ENCODE measurements at regions not wholly inside any gene's neighbourhood (a gene's known extent, or its start where the extent isn't known, plus 50 kb on each side); places are given as distances from the start of the nearest gene placed in this dataset.
"Not testable (repeated sequence)": the region's sequence is repeated elsewhere in the genome, so short reads cannot be mapped to it uniquely, and the experiment has no call there.

DNA sequence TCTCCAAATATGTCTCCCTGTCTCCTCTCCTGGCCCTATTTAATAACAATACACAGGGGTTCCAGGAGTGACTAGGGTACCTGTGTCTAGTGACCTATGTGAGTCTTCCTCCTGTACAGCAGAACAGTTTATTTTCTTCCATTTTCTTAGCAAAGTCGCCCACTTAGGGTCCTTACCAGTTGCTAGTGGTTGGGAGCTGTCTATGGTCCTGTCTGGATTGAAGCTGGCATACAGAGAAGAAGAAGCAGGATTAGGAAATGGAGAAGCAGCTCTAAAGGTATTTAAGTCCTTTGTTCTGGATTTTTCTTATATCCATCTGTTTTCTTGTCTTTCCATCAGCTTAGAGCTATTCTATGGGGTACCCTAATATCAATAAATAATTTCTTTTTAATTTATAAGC is 587.1 kb upstream of the CPEB2 start:
- Histone ChIP-seq H3K27ac (ENCODE audit: low read depth, low read length) (no peak overlapping the region), H3K4me2 (ENCODE audit: low read length) (no peak overlapping the region), H3F3A (ENCODE audit: control insufficient read depth, insufficient read depth) (no peaks in the 10 kb centered on the region), H3K4me3 (ENCODE audit: low read length) (no peak overlapping the region), H3K79me2 (ENCODE audit: control insufficient read depth, low read length) (no peaks in the 10 kb centered on the region), H3K4me1 (ENCODE audit: control insufficient read depth, low read length) (no peaks in the 10 kb centered on the region), H4K20me1 (ENCODE audit: control insufficient read depth, insufficient read depth, low read depth, low read length) (no peaks in the 10 kb centered on the region), H3K36me3 (ENCODE audit: control insufficient read depth, low read length) (no peaks in the 10 kb centered on the region), H3K27me3 (ENCODE audit: control insufficient read depth, low read length) (no peaks in the 10 kb centered on the region), H3K9me3 (ENCODE audit: control insufficient read depth, insufficient read depth, low read length) (no peaks in the 10 kb centered on the region), H3K9me2 (replicated peaks; ENCODE audit: control insufficient read depth, low read length) (no peaks in the 10 kb centered on the region)
- no peak for TF ChIP-seq EZH2phosphoT487 (IDR thresholded peaks at IDR 0.05; ENCODE audit: borderline replicate concordance, low read length)
- TF ChIP-seq, protein P1, sequence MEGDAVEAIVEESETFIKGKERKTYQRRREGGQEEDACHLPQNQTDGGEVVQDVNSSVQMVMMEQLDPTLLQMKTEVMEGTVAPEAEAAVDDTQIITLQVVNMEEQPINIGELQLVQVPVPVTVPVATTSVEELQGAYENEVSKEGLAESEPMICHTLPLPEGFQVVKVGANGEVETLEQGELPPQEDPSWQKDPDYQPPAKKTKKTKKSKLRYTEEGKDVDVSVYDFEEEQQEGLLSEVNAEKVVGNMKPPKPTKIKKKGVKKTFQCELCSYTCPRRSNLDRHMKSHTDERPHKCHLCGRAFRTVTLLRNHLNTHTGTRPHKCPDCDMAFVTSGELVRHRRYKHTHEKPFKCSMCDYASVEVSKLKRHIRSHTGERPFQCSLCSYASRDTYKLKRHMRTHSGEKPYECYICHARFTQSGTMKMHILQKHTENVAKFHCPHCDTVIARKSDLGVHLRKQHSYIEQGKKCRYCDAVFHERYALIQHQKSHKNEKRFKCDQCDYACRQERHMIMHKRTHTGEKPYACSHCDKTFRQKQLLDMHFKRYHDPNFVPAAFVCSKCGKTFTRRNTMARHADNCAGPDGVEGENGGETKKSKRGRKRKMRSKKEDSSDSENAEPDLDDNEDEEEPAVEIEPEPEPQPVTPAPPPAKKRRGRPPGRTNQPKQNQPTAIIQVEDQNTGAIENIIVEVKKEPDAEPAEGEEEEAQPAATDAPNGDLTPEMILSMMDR (IDR thresholded peaks at IDR 0.05; ENCODE audit: low read depth, low read length, poor library complexity, severe bottlenecking): no peak

DNA sequence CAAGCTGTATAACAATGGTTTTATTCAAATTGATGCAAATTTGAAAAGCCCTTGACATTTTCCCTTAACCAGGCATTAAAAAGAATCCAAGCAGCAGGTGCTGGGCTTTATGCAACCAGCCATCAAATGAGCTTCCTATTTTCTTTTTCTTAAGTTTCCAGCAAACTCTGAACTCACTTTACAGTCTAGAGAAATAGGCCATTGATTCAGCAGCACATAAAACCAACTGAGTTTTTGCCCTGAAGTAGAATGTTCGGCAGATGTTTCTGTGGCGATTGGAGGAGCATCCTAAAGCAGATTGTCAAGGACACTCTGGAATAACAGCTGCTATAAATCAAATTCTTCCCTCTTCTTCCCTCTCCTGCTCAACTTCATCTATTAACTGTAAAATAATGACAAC is 582.8 kb upstream of the CPEB2 start:
- Histone ChIP-seq H3K4me2 (ENCODE audit: low read length) (no peak overlapping the region), H3K79me2 (ENCODE audit: control insufficient read depth, low read length) (no peaks in the 10 kb centered on the region), H4K20me1 (ENCODE audit: control insufficient read depth, insufficient read depth, low read depth, low read length) (no peaks in the 10 kb centered on the region), H3K36me3 (ENCODE audit: control insufficient read depth, low read length) (no peaks in the 10 kb centered on the region), H3K4me1 (ENCODE audit: control insufficient read depth, low read length) (no peaks in the 10 kb centered on the region), H3K27ac (ENCODE audit: low read depth, low read length) (no peak overlapping the region), H3K4me3 (ENCODE audit: low read length) (no peak overlapping the region), H3K9me2 (replicated peaks; ENCODE audit: control insufficient read depth, low read length) (no peaks in the 10 kb centered on the region), H3K9me3 (ENCODE audit: control insufficient read depth, insufficient read depth, low read length) (no peaks in the 10 kb centered on the region), H3F3A (ENCODE audit: control insufficient read depth, insufficient read depth) (no peaks in the 10 kb centered on the region), H3K27me3 (ENCODE audit: control insufficient read depth, low read length) (no peaks in the 10 kb centered on the region)
- no peak for TF ChIP-seq EZH2phosphoT487 (IDR thresholded peaks at IDR 0.05; ENCODE audit: borderline replicate concordance, low read length)
- TF ChIP-seq, protein P1 (IDR thresholded peaks at IDR 0.05; ENCODE audit: low read depth, low read length, poor library complexity, severe bottlenecking): no peak

DNA sequence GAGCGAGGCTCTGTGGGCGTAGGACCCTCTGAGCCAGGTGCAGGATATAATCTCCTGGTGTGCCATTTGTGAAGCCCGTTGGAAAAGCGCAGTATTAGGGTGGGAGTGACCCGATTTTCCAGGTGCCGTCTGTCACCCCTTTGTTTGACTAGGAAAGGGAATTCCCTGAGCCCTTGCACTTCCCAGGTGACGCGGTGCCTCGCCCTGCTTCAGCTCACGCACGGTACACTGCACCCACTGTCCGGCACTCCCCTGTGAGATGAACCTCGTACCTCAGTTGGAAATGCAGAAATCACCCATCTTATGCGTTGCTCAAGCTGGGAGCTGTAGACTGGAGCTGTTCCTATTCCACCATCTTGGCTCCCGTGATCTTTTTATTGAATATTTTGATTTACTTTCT is 576.0 kb upstream of the CPEB2 start:
- not testable (repeated sequence) for H3K4me2 ChIP-seq (ENCODE audit: low read length); H3K36me3 ChIP-seq (ENCODE audit: control insufficient read depth, low read length); H3K9me3 ChIP-seq (ENCODE audit: control insufficient read depth, insufficient read depth, low read length); H4K20me1 ChIP-seq (ENCODE audit: control insufficient read depth, insufficient read depth, low read depth, low read length); H3K4me1 ChIP-seq (ENCODE audit: control insufficient read depth, low read length); H3F3A ChIP-seq (ENCODE audit: control insufficient read depth, insufficient read depth); H3K79me2 ChIP-seq (ENCODE audit: control insufficient read depth, low read length); H3K27ac ChIP-seq (ENCODE audit: low read depth, low read length); H3K4me3 ChIP-seq (ENCODE audit: low read length); H3K27me3 ChIP-seq (ENCODE audit: control insufficient read depth, low read length); H3K9me2 ChIP-seq (replicated peaks; ENCODE audit: control insufficient read depth, low read length)

DNA sequence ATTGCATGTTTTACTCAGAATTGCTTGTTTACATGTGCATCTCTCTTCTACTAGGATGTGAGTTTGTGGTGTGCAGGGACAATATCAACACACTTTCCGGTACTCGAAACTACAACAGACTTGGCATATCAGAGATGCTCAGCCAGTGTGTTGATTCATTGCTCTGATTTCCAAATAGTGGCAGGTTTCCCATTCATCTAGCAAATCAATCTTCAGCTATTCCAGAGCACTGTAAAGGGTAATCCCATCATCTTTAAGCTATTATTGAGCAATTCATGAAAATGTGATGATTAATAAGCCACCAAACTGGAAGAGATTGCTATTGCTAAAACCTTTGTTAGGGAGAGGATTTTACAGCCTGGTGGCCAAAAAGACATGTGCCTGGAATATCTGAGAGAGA is 574.2 kb upstream of the CPEB2 start:
- Histone ChIP-seq H3K9me2 (replicated peaks; ENCODE audit: control insufficient read depth, low read length) (no peaks in the 10 kb centered on the region), H3K4me2 (ENCODE audit: low read length) (no peak overlapping the region), H3K27ac (ENCODE audit: low read depth, low read length) (no peak overlapping the region), H3K27me3 (ENCODE audit: control insufficient read depth, low read length) (no peaks in the 10 kb centered on the region), H3K4me3 (ENCODE audit: low read length) (no peak overlapping the region), H3K79me2 (ENCODE audit: control insufficient read depth, low read length) (no peaks in the 10 kb centered on the region), H3F3A (ENCODE audit: control insufficient read depth, insufficient read depth) (no peaks in the 10 kb centered on the region), H4K20me1 (ENCODE audit: control insufficient read depth, insufficient read depth, low read depth, low read length) (no peaks in the 10 kb centered on the region), H3K4me1 (ENCODE audit: control insufficient read depth, low read length) (no peaks in the 10 kb centered on the region), H3K9me3 (ENCODE audit: control insufficient read depth, insufficient read depth, low read length) (no peaks in the 10 kb centered on the region), H3K36me3 (ENCODE audit: control insufficient read depth, low read length) (no peaks in the 10 kb centered on the region)
- no peak for TF ChIP-seq EZH2phosphoT487 (IDR thresholded peaks at IDR 0.05; ENCODE audit: borderline replicate concordance, low read length)

Data from DOHH2 (cell line).